IPS-15b (cell line): ENCODE measurements at regions not wholly inside any gene's neighbourhood (a gene's known extent, or its start where the extent isn't known, plus 50 kb on each side); places are given as distances from the start of the nearest gene placed in this dataset.

Source experiments
- H3K27me3 ChIP-seq: one replicate; pipeline ENCODE4 v1.6.1; 2013; ENCODE audit warnings: low read length; ENCODE audit not compliant: control insufficient read depth, insufficient read depth
- H3K36me3 ChIP-seq: one replicate; pipeline ENCODE4 v1.6.1; 2013; ENCODE audit warnings: low read length; ENCODE audit not compliant: control insufficient read depth, insufficient read depth
- H3K4me1 ChIP-seq: one replicate; pipeline ENCODE4 v1.6.1; 2013; ENCODE audit warnings: mild to moderate bottlenecking, low read length; ENCODE audit not compliant: control insufficient read depth, insufficient read depth
- H3K4me3 ChIP-seq: one replicate; pipeline ENCODE4 v1.5.1; 2013; ENCODE audit warnings: low read depth, low read length
- H3K9ac ChIP-seq: one replicate; pipeline ENCODE4 v1.6.1; 2013; ENCODE audit warnings: low read depth, mild to moderate bottlenecking, low read length
- H3K9me3 ChIP-seq: one replicate; pipeline ENCODE4 v1.6.1; 2013; ENCODE audit warnings: mild to moderate bottlenecking, low read length; ENCODE audit not compliant: control insufficient read depth, insufficient read depth

DNA sequence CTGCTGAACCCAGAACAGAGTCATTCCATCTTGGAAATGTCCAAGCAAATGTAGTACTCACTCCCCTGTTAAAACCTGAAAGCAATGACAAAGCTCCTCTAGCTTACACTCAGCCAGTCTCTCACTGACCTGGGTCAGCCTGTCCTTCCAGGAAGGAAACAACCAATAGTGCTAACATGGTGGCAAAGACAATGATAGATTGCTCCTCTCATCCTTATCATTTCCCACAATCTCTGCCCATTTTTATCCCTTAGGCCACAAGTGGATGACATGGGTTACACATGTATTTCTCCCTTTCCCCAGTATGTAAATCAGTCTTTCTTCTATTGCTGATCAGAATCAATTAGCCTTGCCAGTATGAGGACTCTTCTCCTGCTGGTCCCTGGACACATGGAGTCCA lies 154.6 kb upstream of the SESN3 start:
- Histone ChIP-seq H3K27me3 (no peaks in the 10 kb centered on the region), H3K9ac (no peak overlapping the region), H3K4me3 (no peak overlapping the region), H3K4me1 (no peaks in the 10 kb centered on the region), H3K36me3 (no peaks in the 10 kb centered on the region), H3K9me3 (no peaks in the 10 kb centered on the region)

DNA sequence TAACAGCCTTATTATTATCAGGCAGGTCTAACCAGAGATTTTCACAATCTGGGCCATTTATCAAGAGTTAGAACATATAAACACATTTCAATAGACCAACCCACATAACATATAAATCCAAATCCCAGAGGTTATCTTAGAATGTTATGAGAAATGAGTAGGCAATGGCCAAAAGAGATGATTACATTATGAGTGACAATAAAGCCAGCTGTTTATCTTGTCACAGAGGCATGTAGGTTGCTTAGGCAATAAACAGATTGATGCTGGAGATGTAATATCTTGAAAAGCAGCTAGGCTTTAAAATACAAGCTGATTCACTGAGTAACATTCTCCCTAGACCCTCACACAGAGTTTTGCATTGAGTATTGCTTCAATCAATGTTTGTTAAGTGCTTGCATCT lies 148.5 kb upstream of the SESN3 start:
- Histone ChIP-seq H3K9me3 (no peaks in the 10 kb centered on the region), H3K4me3 (no peak overlapping the region), H3K36me3 (no peaks in the 10 kb centered on the region), H3K27me3 (no peaks in the 10 kb centered on the region), H3K4me1 (peaks cover 11% of the 10 kb centered on the region), H3K9ac (no peak overlapping the region)

DNA sequence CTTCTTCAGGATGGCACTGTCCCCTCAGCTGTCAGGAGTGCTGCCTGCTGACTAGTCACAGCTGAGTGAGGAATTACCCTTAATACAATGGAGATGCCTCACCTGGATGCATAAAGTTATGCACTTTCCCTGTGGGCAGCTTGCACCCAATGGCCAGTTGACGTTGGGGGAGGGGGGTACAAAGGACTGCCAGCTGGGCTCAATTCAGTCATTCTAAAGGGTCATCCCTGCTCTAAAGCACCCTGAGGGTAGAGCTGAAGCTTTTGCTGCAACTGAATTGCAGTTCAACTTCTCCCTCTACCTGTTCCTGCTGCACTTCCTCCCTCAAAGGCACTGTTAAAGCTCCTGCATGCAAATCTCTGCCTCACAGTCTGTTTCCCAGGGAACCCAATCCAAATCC lies 147.8 kb upstream of the SESN3 start:
- H3K4me3 ChIP-seq = no peak overlapping the region
- H3K36me3 ChIP-seq = no peaks in the 10 kb centered on the region
- peaks cover 11% of the 10 kb centered on the region for H3K4me1 ChIP-seq

DNA sequence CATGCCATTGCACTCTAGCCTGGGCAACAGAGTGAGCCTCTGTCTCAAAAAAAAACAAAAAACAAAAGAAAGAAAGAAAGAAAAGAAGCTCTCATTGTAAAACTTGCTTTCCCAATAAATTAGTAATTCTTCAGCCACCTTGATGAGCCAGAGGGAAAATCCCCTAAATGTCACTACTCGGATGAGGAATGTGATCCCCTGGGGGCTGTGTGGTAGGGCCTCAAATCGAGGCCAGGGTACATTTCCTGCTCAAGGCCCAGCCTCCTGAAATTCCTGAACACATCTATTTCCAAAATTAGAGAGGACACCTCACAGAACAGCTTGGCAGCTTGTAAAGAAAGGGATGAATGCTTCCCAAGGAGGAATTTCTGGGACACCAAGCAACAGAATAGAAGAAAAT lies 147.1 kb upstream of the SESN3 start:
- Histone ChIP-seq H3K36me3 (no peaks in the 10 kb centered on the region), H3K27me3 (no peaks in the 10 kb centered on the region), H3K4me1 (peaks cover 11% of the 10 kb centered on the region), H3K9ac (no peak overlapping the region), H3K4me3 (no peak overlapping the region), H3K9me3 (no peaks in the 10 kb centered on the region)

More for the DNA sequence above, 147.8 kb upstream of the SESN3 start:
- no peak overlapping the region for H3K9ac ChIP-seq
- H3K27me3 ChIP-seq = no peaks in the 10 kb centered on the region
- no peaks in the 10 kb centered on the region for H3K9me3 ChIP-seq

DNA sequence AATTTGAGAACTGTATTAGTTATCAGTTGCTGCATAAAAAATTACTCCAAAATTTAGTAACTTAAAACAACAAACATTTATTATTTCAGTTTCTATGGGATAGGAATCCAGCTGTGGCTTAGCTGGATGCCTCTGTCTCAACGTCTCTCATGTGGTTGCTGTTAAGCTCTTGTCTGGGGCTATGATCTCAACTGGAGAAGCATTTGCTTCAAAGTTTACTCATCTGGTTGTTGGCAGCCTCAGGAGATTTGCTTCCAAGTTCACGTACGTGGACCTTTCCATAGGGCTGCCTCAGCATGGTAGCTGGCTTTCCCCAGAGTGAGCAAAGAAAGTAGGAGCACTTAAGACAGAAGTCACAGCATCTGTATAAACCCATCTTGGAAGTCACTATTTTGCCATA lies 144.9 kb upstream of the SESN3 start:
- H3K36me3 ChIP-seq = no peaks in the 10 kb centered on the region
- no peaks in the 10 kb centered on the region for H3K9me3 ChIP-seq
- H3K27me3 ChIP-seq = no peaks in the 10 kb centered on the region
- peaks cover 11% of the 10 kb centered on the region for H3K4me1 ChIP-seq
- H3K9ac ChIP-seq = no peak overlapping the region
- no peak overlapping the region for H3K4me3 ChIP-seq

DNA sequence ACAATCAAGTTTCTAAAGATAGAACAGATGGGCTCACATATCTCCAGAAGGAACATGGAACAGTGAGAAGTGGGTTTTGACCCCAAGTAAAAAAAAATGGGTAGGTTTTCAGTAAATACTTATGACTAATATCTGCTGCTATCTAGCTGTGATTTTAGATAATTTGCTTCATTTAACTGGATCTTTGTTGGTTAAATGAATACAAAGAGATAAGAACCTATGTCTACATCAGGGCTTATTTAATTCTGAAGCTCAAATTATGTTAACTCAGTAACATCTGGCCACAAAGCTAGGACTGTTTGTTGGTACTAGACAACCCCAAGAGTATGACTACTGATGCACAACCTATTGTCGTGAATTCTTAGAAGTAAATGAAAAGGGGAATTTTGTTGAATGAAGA lies 144.4 kb upstream of the SESN3 start:
- Histone ChIP-seq H3K4me1 (peaks cover 11% of the 10 kb centered on the region), H3K27me3 (no peaks in the 10 kb centered on the region), H3K4me3 (no peak overlapping the region), H3K36me3 (no peaks in the 10 kb centered on the region), H3K9ac (no peak overlapping the region), H3K9me3 (no peaks in the 10 kb centered on the region)

DNA sequence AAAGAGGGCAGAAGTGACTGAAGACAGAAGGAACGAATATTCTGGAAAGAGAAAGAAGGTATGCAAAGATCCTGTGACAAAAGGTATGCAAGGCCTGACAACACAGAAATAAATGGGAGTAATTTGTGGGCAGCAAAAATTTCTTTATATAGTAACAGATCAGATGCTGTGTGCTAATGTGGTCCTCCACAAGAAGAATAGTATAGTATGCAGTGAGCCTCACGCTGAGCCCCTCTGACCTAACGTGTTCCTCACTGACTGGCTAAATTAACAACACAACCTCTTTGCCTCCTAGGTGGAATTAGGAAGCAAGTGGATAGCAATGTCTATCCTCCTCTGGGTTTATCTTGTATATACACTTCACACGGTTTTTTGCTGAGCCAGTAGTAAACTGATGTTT lies 143.1 kb upstream of the SESN3 start:
- Histone ChIP-seq H3K9me3 (no peaks in the 10 kb centered on the region), H3K9ac (no peak overlapping the region), H3K4me1 (peaks cover 8% of the 10 kb centered on the region), H3K4me3 (no peak overlapping the region), H3K36me3 (no peaks in the 10 kb centered on the region), H3K27me3 (no peaks in the 10 kb centered on the region)

DNA sequence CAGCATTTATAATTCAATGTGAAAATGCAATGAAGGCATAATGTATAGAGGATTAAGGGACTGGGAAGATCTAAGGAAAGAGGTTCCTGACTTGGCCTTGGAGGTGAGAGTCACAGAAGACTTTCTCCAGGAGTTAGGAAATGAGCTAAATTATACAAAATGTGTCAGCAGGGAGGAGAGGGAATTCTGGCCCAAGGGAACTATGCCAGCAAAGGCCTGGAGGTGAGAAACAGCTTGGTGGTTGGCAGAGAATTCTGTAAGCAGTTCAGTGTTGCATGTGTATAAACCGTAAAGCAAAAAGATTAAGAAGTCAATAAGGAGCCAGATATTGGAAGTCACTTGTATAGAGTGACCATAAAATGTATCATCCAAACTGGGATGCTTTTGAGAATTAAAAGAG lies 142.2 kb upstream of the SESN3 start:
- Histone ChIP-seq H3K4me3 (no peak overlapping the region), H3K4me1 (peaks cover under 1% of the 10 kb centered on the region), H3K27me3 (no peaks in the 10 kb centered on the region), H3K9ac (no peak overlapping the region), H3K9me3 (no peaks in the 10 kb centered on the region), H3K36me3 (no peaks in the 10 kb centered on the region)

DNA sequence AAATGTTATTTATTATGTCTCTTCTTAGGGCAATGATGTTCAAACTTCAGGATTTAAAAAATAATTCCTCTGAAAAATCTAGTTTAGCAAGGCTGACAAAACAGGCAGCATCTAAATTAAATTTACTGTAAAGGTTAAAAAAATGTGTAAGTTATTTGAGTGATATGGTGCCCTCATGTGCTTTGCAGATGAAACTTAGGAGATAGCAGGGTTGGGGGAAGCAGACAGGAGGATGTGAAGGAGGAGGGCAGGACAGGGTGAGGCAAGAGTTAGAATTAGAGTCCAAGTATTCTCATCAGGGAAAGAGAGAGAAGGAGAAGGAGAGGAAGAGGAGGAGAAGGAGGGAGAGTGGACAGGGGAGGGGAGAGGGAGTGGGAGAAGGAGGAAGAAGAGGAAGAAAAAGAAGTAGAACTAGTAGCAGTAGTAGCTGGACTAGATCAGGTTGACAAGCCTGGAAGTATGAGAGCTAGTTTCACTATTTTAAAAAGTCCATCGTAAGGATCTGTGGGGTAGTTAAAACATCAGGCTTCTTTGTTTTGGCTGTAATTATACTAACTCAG lies 141.2 kb upstream of the SESN3 start:
- H3K36me3 ChIP-seq = no peaks in the 10 kb centered on the region
- no peaks in the 10 kb centered on the region for H3K27me3 ChIP-seq
- no peaks in the 10 kb centered on the region for H3K9me3 ChIP-seq
- H3K9ac ChIP-seq = no peak overlapping the region
- H3K4me3 ChIP-seq = no peak overlapping the region
- no peaks in the 10 kb centered on the region for H3K4me1 ChIP-seq

DNA sequence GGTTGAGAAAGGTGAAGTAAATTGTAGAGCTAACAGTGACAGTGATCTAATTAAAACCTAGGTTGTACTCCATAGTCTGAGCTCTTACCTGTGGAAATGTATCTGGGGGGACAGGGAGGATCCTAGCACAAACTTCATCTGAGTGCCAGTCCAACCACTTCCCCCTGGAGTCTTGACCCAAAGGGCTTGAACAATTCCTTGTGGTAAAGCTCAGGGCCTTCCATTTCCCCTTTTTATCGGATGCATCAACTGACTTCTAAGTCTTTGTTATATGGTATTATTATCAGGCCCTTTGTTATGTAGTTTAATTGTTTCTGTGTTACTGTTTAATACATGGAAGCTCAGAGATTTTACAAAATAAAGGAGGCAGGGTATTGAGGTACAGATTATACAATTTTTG lies 140.2 kb upstream of the SESN3 start:
- H3K4me3 ChIP-seq = no peak overlapping the region
- H3K27me3 ChIP-seq = no peaks in the 10 kb centered on the region
- H3K4me1 ChIP-seq = no peaks in the 10 kb centered on the region
- no peaks in the 10 kb centered on the region for H3K36me3 ChIP-seq
- H3K9me3 ChIP-seq = no peaks in the 10 kb centered on the region
- H3K9ac ChIP-seq = no peak overlapping the region

DNA sequence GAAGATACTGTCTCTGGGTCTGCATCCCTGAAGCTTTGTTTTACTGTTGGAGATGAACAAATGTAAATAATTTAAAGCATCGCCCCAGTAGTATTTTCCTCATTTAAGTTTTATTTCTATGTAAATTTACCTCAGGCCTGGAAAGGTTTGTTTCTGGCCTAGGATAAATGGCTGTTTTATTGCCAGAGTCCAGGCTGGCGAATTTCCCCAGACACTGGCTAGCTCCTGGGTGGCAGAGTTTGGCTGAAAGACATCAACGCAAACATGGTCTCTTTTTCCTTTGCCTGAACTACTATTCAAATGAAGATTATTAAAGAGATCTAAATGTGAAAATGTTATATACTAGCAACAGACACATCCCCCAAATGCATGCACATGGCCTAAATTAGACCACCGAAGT lies 136.7 kb upstream of the SESN3 start:
- no peak overlapping the region for H3K9ac ChIP-seq
- H3K4me3 ChIP-seq = no peak overlapping the region
- peaks cover 8% of the 10 kb centered on the region for H3K4me1 ChIP-seq
- H3K9me3 ChIP-seq = no peaks in the 10 kb centered on the region
- H3K27me3 ChIP-seq = no peaks in the 10 kb centered on the region
- no peaks in the 10 kb centered on the region for H3K36me3 ChIP-seq

DNA sequence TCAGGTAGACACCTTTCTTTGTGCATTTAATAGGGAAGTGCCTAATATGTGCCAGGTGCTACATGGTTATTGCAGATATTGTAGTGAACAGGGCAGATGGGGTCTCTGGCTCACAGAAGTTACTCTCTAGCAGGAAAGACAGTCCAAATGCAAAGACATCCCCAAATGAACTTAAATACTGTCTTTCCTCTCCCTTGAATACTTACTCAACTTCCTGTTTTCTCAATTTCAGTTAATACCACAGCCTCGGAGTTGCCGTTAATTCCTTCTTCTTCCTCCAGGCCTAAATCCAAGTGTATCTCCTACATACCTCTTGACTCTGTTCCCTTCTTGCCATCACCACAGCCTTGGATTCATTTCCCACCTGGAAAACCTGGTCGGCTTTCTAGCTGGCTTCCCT lies 134.3 kb upstream of the SESN3 start:
- H3K9ac ChIP-seq = no peak overlapping the region
- H3K4me1 ChIP-seq = peaks cover 16% of the 10 kb centered on the region
- H3K4me3 ChIP-seq = no peak overlapping the region
- H3K27me3 ChIP-seq = no peaks in the 10 kb centered on the region
- H3K9me3 ChIP-seq = no peaks in the 10 kb centered on the region
- H3K36me3 ChIP-seq = no peaks in the 10 kb centered on the region
